Upper lobe of right lung (tissue), 1 donor: ENCODE measurements at regions not wholly inside any gene's neighbourhood (a gene's known extent, or its start where the extent isn't known, plus 50 kb on each side); places are given as distances from the start of the nearest gene placed in this dataset.

Source experiments
- ATAC-seq: fragments of 200-7000 bp; cut with Tn5 transposase; one replicate; pipeline ENCODE4 v1.9.1; 2020; ENCODE audit warnings: mild to moderate bottlenecking, moderate library complexity
- DNase-seq: peaks from one replicate; pipeline ENCODE4 v3.0.0-alpha.2; 2020
- H3K27ac ChIP-seq: fragments of 200-600 bp; one replicate; pipeline ENCODE4 v1.8.0; 2022
- H3K27me3 ChIP-seq: fragments of 200-600 bp; one replicate; pipeline ENCODE4 v1.8.0; 2022; ENCODE audit warnings: mild to moderate bottlenecking
- H3K36me3 ChIP-seq: fragments of 200-600 bp; one replicate; pipeline ENCODE4 v1.8.0; 2022
- H3K4me1 ChIP-seq: fragments of 200-600 bp; one replicate; pipeline ENCODE4 v1.8.0; 2022
- H3K4me3 ChIP-seq: fragments of 200-600 bp; one replicate; pipeline ENCODE4 v1.8.0; 2022; ENCODE audit warnings: mild to moderate bottlenecking
- H3K9me3 ChIP-seq: fragments of 200-600 bp; one replicate; pipeline ENCODE4 v1.8.0; 2022
- intact Hi-C: fragments of 100-400 bp; cut with DNase I; formaldehyde crosslinking; loops from one replicate; pipeline ENCODE4 v1.11.0; 2022
- TF ChIP-seq, protein P1 (sequence below): fragments of 200-600 bp; IDR thresholded peaks from one replicate; pipeline ENCODE4 v1.8.0; 2022; ENCODE audit warnings: antibody characterized with exemption
- donor health status: DM: no; HTN: yes; CAD: no; lungs with severe emphysema.

- TF ChIP-seq, protein P1, sequence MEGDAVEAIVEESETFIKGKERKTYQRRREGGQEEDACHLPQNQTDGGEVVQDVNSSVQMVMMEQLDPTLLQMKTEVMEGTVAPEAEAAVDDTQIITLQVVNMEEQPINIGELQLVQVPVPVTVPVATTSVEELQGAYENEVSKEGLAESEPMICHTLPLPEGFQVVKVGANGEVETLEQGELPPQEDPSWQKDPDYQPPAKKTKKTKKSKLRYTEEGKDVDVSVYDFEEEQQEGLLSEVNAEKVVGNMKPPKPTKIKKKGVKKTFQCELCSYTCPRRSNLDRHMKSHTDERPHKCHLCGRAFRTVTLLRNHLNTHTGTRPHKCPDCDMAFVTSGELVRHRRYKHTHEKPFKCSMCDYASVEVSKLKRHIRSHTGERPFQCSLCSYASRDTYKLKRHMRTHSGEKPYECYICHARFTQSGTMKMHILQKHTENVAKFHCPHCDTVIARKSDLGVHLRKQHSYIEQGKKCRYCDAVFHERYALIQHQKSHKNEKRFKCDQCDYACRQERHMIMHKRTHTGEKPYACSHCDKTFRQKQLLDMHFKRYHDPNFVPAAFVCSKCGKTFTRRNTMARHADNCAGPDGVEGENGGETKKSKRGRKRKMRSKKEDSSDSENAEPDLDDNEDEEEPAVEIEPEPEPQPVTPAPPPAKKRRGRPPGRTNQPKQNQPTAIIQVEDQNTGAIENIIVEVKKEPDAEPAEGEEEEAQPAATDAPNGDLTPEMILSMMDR = no peak
- intact Hi-C loops = no loop called here
- no peak overlapping the region for H3K27ac ChIP-seq
- ATAC-seq (peak; percentile 16), DNase-seq (no peak)
- no peaks in the 10 kb centered on the region for H3K4me1 ChIP-seq
- H3K4me3 ChIP-seq = no peak overlapping the region
- no peaks in the 10 kb centered on the region for H3K27me3 ChIP-seq
- no peaks in the 10 kb centered on the region for H3K9me3 ChIP-seq
- no peaks in the 10 kb centered on the region for H3K36me3 ChIP-seq
Observed at GRCh38 chr13:107113387-107113786, 545.5 kb upstream of the ARGLU1 start.

- Histone ChIP-seq H3K4me3 (no peak overlapping the region), H3K27me3 (no peaks in the 10 kb centered on the region), H3K4me1 (no peaks in the 10 kb centered on the region), H3K9me3 (no peaks in the 10 kb centered on the region), H3K27ac (no peak overlapping the region), H3K36me3 (no peaks in the 10 kb centered on the region)
- ATAC-seq (no peak), DNase-seq (no peak)
- TF ChIP-seq, protein P1 = no peak
- intact Hi-C loops = no loop called here
Observed at GRCh38 chr13:107111248-107111647, 543.3 kb upstream of the ARGLU1 start.

DNA sequence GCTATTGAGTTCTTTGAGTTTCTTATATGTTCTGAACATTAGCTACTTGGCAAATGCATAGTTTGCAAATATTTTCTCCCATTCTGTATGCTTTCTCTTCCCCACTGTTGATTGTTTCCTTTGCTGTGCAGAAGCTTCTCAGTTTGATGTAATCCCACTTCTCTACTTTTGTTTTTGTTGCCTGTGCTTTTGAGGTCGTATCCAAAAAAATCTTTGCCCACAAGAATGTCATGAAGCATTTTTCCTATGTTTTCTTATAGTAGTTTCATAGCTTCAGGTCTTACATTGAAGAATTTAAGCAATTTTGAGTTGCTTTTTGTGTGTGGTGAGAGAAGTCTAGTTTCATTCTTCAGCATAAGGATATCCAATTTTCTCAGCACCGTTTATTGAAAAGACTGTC is 536.7 kb upstream of the ARGLU1 start:
- intact Hi-C loops = no loop called here
- ATAC-seq = no peak
- no peaks in the 10 kb centered on the region for H3K4me1 ChIP-seq
- H3K36me3 ChIP-seq = no peaks in the 10 kb centered on the region
- no peak for DNase-seq
- H3K27ac ChIP-seq = no peak overlapping the region
- no peak overlapping the region for H3K4me3 ChIP-seq
- no peaks in the 10 kb centered on the region for H3K9me3 ChIP-seq
- TF ChIP-seq, protein P1 = no peak
- no peaks in the 10 kb centered on the region for H3K27me3 ChIP-seq

- TF ChIP-seq, protein P1 = no peak
- no peaks in the 10 kb centered on the region for H3K4me1 ChIP-seq
- no peaks in the 10 kb centered on the region for H3K27me3 ChIP-seq
- intact Hi-C loops = no loop called here
- no peaks in the 10 kb centered on the region for H3K36me3 ChIP-seq
- H3K9me3 ChIP-seq = no peaks in the 10 kb centered on the region
- no peak overlapping the region for H3K4me3 ChIP-seq
- ATAC-seq = no peak
- H3K27ac ChIP-seq = no peak overlapping the region
- no peak for DNase-seq
Observed at GRCh38 chr13:107102676-107103075, 534.7 kb upstream of the ARGLU1 start.

- intact Hi-C loops = no loop called here
- ATAC-seq (no peak), DNase-seq (no peak)
- H3K4me3 ChIP-seq = no peak overlapping the region
- no peaks in the 10 kb centered on the region for H3K36me3 ChIP-seq
- H3K27ac ChIP-seq = no peak overlapping the region
- TF ChIP-seq, protein P1 = no peak
- no peaks in the 10 kb centered on the region for H3K9me3 ChIP-seq
- H3K27me3 ChIP-seq = no peaks in the 10 kb centered on the region
- H3K4me1 ChIP-seq = no peaks in the 10 kb centered on the region
Observed at GRCh38 chr13:107099661-107100060, 531.7 kb upstream of the ARGLU1 start.

- no peaks in the 10 kb centered on the region for H3K36me3 ChIP-seq
- no peak for DNase-seq
- TF ChIP-seq, protein P1 = no peak
- no peak overlapping the region for H3K27ac ChIP-seq
- no peak for ATAC-seq
- H3K4me1 ChIP-seq = no peaks in the 10 kb centered on the region
- intact Hi-C loops = no loop called here
- no peaks in the 10 kb centered on the region for H3K27me3 ChIP-seq
- no peak overlapping the region for H3K4me3 ChIP-seq
- no peaks in the 10 kb centered on the region for H3K9me3 ChIP-seq
Observed at GRCh38 chr13:107097916-107098315, 530.0 kb upstream of the ARGLU1 start.
